ENCODE measurements at regions not wholly inside any gene's neighbourhood (a gene's known extent, or its start where the extent isn't known, plus 50 kb on each side); places are given as distances from the start of the nearest gene placed in this dataset.

DNA sequence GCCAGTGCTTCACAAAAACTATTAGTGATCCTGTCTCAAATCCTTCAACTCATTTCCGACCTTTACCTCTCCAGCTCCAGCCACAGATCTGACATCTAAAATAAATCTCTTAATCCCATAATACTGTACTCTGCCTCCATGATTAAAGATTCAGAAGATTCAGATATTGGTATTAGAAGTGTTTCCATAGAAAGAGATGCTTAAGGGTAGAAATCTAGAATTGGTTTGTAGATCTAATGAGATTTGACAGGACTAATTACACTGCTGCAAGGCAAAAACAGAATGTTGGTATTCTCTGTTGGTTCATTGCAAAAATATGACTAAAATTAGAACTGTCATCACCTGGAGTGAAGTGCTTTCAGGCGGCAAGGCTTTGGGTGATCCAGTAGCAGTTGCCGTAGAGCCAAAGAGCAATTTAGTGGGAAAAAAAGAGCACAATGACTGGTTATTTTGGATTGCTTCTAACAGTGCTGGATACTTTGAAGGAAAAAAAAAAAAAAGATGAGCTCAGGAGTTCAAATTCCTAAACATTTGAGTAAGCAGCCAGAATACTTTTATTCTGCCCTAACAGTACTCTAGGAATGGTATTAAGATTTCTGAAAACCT is 940.1 kb upstream of the SORCS1 start:
- Mint-ChIP-seq H3K27me3 (no peaks in the 10 kb centered on the region), H3K4me3 (no peak overlapping the region), H3K4me1 (no peaks in the 10 kb centered on the region), H3K27ac (no peak overlapping the region), H3K9me3 (ENCODE audit: insufficient read depth) (peaks cover 2% of the 10 kb centered on the region)
- CTCF ChIA-PET: no interaction called here
- Histone ChIP-seq H3K4me3 (ENCODE audit: control extremely low read depth in 1 of 5, extremely low read depth in 1 of 5, insufficient read depth in 1 of 5, low read depth in 2 of 5, low read length in 4 of 5) (no peak overlapping the region), H4K20me1 (ENCODE audit: control insufficient read depth, insufficient read depth, low read length, poor library complexity, severe bottlenecking) (no peaks in the 10 kb centered on the region), H3K9ac (ENCODE audit: low read length) (no peak overlapping the region), H3K4me1 (ENCODE audit: control insufficient read depth in 2 of 2, insufficient read depth in 2 of 2, low read length in 2 of 2) (no peaks in the 10 kb centered on the region), H2AFZ (ENCODE audit: insufficient read depth, low read depth, low read length, poor library complexity, severe bottlenecking) (no peak overlapping the region), H3K79me2 (ENCODE audit: control insufficient read depth, insufficient read depth, low read length) (no peaks in the 10 kb centered on the region), H3K36me3 (replicated peaks in 1 of 2; ENCODE audit: control extremely low read depth in 1 of 2, control insufficient read depth in 1 of 2, extremely low read depth in 1 of 2, insufficient read depth in 2 of 2, low read length in 1 of 2) (no peaks in the 10 kb centered on the region), H3K27ac (ENCODE audit: low read length in 2 of 2) (no peak overlapping the region), H3K9me3 (ENCODE audit: control extremely low read depth in 1 of 3, control insufficient read depth in 2 of 3, insufficient read depth in 1 of 3, low read length in 2 of 3) (no peaks in the 10 kb centered on the region), H3K27me3 (replicated peaks in 1 of 4; ENCODE audit: control extremely low read depth in 1 of 4, control insufficient read depth in 3 of 4, insufficient read depth in 4 of 4, low read length in 3 of 4) (no peaks in the 10 kb centered on the region), H3K4me2 (replicated peaks; ENCODE audit: low read depth, low read length, poor library complexity, severe bottlenecking) (no peak overlapping the region)
- ATAC-seq (ENCODE audit: low read depth) (no peak), DNase-seq (no peak)
- intact Hi-C loops (cut with micrococcal nuclease): no loop called here
- WGBS (ENCODE audit: insufficient coverage): 100% methylated on average over 1 of the region's 3 CpGs
- POLR2A ChIA-PET: no interaction called here
- no peak for TF ChIP-seq EZH2 (IDR thresholded peaks at IDR 0.05; ENCODE audit: borderline replicate concordance, insufficient read depth, low read depth, low read length, poor library complexity, severe bottlenecking)
- TF ChIP-seq, protein P1, sequence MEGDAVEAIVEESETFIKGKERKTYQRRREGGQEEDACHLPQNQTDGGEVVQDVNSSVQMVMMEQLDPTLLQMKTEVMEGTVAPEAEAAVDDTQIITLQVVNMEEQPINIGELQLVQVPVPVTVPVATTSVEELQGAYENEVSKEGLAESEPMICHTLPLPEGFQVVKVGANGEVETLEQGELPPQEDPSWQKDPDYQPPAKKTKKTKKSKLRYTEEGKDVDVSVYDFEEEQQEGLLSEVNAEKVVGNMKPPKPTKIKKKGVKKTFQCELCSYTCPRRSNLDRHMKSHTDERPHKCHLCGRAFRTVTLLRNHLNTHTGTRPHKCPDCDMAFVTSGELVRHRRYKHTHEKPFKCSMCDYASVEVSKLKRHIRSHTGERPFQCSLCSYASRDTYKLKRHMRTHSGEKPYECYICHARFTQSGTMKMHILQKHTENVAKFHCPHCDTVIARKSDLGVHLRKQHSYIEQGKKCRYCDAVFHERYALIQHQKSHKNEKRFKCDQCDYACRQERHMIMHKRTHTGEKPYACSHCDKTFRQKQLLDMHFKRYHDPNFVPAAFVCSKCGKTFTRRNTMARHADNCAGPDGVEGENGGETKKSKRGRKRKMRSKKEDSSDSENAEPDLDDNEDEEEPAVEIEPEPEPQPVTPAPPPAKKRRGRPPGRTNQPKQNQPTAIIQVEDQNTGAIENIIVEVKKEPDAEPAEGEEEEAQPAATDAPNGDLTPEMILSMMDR (IDR thresholded peaks at IDR 0.05): no peak

DNA sequence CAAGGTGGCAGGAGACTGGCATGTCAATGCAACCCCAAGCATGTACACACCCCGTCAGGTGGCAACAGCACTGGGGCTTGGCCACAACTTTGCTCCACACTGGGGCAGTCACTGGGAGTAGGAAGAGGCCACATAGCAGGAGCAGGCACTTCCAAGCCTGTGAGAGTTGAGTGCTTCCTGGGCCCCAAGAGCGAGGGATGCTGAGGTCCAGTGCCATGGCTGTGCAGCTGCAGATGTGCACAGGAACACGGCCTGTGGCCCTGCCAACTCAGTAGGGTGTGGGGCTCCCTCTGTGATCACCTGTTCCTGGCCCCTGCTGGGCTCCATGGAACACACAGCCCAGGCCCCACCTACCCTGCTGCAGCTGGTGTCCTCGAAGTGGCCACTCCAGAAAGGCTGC is 932.8 kb upstream of the SORCS1 start:
- Histone ChIP-seq H3K4me3 (ENCODE audit: control extremely low read depth in 1 of 5, extremely low read depth in 1 of 5, insufficient read depth in 1 of 5, low read depth in 2 of 5, low read length in 4 of 5) (no peak overlapping the region), H3K9ac (ENCODE audit: low read length) (no peak overlapping the region), H3K9me3 (ENCODE audit: control extremely low read depth in 1 of 3, control insufficient read depth in 2 of 3, insufficient read depth in 1 of 3, low read length in 2 of 3) (peaks cover 0 to 15% (median 0%) of the 10 kb centered on the region in 3 donors), H3K4me2 (replicated peaks; ENCODE audit: low read depth, low read length, poor library complexity, severe bottlenecking) (no peak overlapping the region), H4K20me1 (ENCODE audit: control insufficient read depth, insufficient read depth, low read length, poor library complexity, severe bottlenecking) (no peaks in the 10 kb centered on the region), H3K36me3 (replicated peaks in 1 of 2; ENCODE audit: control extremely low read depth in 1 of 2, control insufficient read depth in 1 of 2, extremely low read depth in 1 of 2, insufficient read depth in 2 of 2, low read length in 1 of 2) (no peaks in the 10 kb centered on the region), H2AFZ (ENCODE audit: insufficient read depth, low read depth, low read length, poor library complexity, severe bottlenecking) (no peak overlapping the region), H3K27ac (ENCODE audit: low read length in 2 of 2) (no peak overlapping the region), H3K27me3 (replicated peaks in 1 of 4; ENCODE audit: control extremely low read depth in 1 of 4, control insufficient read depth in 3 of 4, insufficient read depth in 4 of 4, low read length in 3 of 4) (no peaks in the 10 kb centered on the region), H3K79me2 (ENCODE audit: control insufficient read depth, insufficient read depth, low read length) (no peaks in the 10 kb centered on the region), H3K4me1 (ENCODE audit: control insufficient read depth in 2 of 2, insufficient read depth in 2 of 2, low read length in 2 of 2) (no peaks in the 10 kb centered on the region)
- Mint-ChIP-seq H3K27me3 (no peaks in the 10 kb centered on the region), H3K4me1 (no peaks in the 10 kb centered on the region), H3K27ac (no peak overlapping the region), H3K9me3 (ENCODE audit: insufficient read depth) (no peaks in the 10 kb centered on the region), H3K4me3 (no peak overlapping the region)
- DNase-seq (no peak), ATAC-seq (ENCODE audit: low read depth) (no peak)
- 74% methylated on average over 4 of the region's 4 CpGs for WGBS (ENCODE audit: insufficient coverage)
- no peak for TF ChIP-seq EZH2 (IDR thresholded peaks at IDR 0.05; ENCODE audit: borderline replicate concordance, insufficient read depth, low read depth, low read length, poor library complexity, severe bottlenecking)
- TF ChIP-seq, protein P1 (IDR thresholded peaks at IDR 0.05): no peak
- POLR2A ChIA-PET: no interaction called here
- intact Hi-C loops (cut with micrococcal nuclease): no loop called here
- CTCF ChIA-PET: no interaction called here

Data from B cell (primary cell).